ENCODE measurements at regions not wholly inside any gene's neighbourhood (a gene's known extent, or its start where the extent isn't known, plus 50 kb on each side); places are given as distances from the start of the nearest gene placed in this dataset.

- TF ChIP-seq CTCF (conservative IDR thresholded peaks at IDR 0.05; ENCODE audit: low read length) (no peak), EZH2phosphoT487 (IDR thresholded peaks at IDR 0.05; ENCODE audit: borderline replicate concordance) (no peak)
Observed at GRCh38 chr2:133811409-133812125, 243.3 kb upstream of the NCKAP5 start.

Data from Loucy (cell line).